ENCODE measurements at regions not wholly inside any gene's neighbourhood (a gene's known extent, or its start where the extent isn't known, plus 50 kb on each side); places are given as distances from the start of the nearest gene placed in this dataset.

- no peak for TF ChIP-seq POLR2AphosphoS5 (IDR thresholded peaks at IDR 0.05)
- no peak for TF ChIP-seq CTCF (IDR thresholded peaks at IDR 0.05)
These were observed 240.9 kb upstream of the PTER start for GRCh38 chr10:16195894-16196293.
